Natural killer cell (primary cell): ENCODE measurements at regions not wholly inside any gene's neighbourhood (a gene's known extent, or its start where the extent isn't known, plus 50 kb on each side); places are given as distances from the start of the nearest gene placed in this dataset.

Source experiments
- ATAC-seq, 3 donors: fragments of 150-1000 bp in 2 of 3; fragments of 200-7000 bp in 1 of 3; cut with Tn5 transposase; 1 replicate in 1 of 3; 2 replicates in 2 of 3; pipeline ENCODE4 v1.10.0; 2021; ENCODE audit warnings: mild to moderate bottlenecking in 2 of 3, moderate library complexity in 2 of 3
- DNase-seq, 2 donors: peaks; one replicate each; pipeline versions ENCODE4 v3.0.0 to v3.0.0-alpha.2; 2013 to 2021; ENCODE audit warnings: mixed read lengths in 1 of 2
- H3K27ac ChIP-seq: one replicate; pipeline ENCODE4 v1.5.1; 2013; ENCODE audit warnings: mild to moderate bottlenecking, low read length
- H3K27me3 ChIP-seq: one replicate; pipeline ENCODE4 v1.6.1; 2013; ENCODE audit warnings: low read length; ENCODE audit not compliant: control insufficient read depth, insufficient read depth
- H3K36me3 ChIP-seq: one replicate; pipeline ENCODE4 v1.6.1; 2013; ENCODE audit warnings: low read length; ENCODE audit not compliant: control insufficient read depth, insufficient read depth
- H3K4me1 ChIP-seq: one replicate; pipeline ENCODE4 v1.6.1; 2013; ENCODE audit warnings: low read length; ENCODE audit not compliant: control insufficient read depth, insufficient read depth
- H3K4me3 ChIP-seq: one replicate; pipeline ENCODE4 v1.5.1; 2013; ENCODE audit warnings: low read length
- H3K9me3 ChIP-seq: one replicate; pipeline ENCODE4 v1.6.1; 2013; ENCODE audit warnings: low read length; ENCODE audit not compliant: control insufficient read depth, insufficient read depth
- H3K27ac Mint-ChIP-seq, 2 donors: one replicate each; pipeline ENCODE4 v1.8.0; 2022; ENCODE audit warnings: mild to moderate bottlenecking in 2 of 2, mixed read lengths in 2 of 2, moderate library complexity in 1 of 2
- H3K27me3 Mint-ChIP-seq, 2 donors: one replicate each; pipeline ENCODE4 v1.8.0; 2022; ENCODE audit warnings: low read depth in 2 of 2, mixed read lengths in 2 of 2
- H3K36me3 Mint-ChIP-seq: one replicate; pipeline ENCODE4 v1.8.0; 2022; ENCODE audit warnings: mixed read lengths
- H3K4me1 Mint-ChIP-seq, 2 donors: one replicate each; pipeline ENCODE4 v1.8.0; 2022; ENCODE audit warnings: mixed read lengths in 2 of 2
- H3K4me3 Mint-ChIP-seq: one replicate; pipeline ENCODE4 v1.8.0; 2022; ENCODE audit warnings: mild to moderate bottlenecking, moderate library complexity, mixed read lengths
- H3K9me3 Mint-ChIP-seq, 2 donors: one replicate each; pipeline ENCODE4 v1.8.0; 2022; ENCODE audit warnings: mixed read lengths in 2 of 2
- WGBS: methylation state at CpG from one replicate; pipeline ENCODE4 v1.1.7; 2013; ENCODE audit warnings: missing lambda C conversion rate; ENCODE audit not compliant: insufficient coverage; 5-methylcytosine and 5-hydroxymethylcytosine counted together
- intact Hi-C: fragments of 100-400 bp; cut with micrococcal nuclease; formaldehyde crosslinking; loops from one replicate; pipeline ENCODE4 v1.14.2; 2022
- TF ChIP-seq, protein P1 (sequence below): fragments of 200-600 bp; IDR thresholded peaks from one replicate; pipeline ENCODE4 v1.8.0; 2022; ENCODE audit warnings: antibody characterized with exemption

DNA sequence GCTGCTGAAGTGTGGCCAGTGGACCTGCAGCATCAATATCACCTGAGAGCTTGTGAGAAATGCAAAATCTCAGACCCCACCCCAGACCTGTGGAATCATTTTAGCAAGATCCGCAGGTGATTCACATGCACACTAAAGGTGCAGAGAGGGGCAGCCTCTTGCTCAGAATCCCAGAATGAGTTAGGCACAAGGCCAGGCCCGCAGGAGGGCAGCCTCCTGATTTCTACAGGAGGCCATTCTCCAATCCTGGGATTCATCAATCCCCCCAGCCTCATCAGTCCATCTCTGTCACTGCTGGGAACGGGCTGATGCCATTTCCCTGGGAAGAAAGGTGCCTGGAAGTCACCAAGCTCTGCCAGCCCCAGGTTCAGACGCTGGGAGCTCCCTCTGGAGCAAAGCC lies 63.0 kb upstream of the GPR26 start:
- H3K27ac ChIP-seq, result no peak overlapping the region
- ATAC-seq (no peak), DNase-seq (no peak)
- H3K9me3 Mint-ChIP-seq, result no peaks in the 10 kb centered on the region
- no peaks in the 10 kb centered on the region for H3K36me3 Mint-ChIP-seq
- intact Hi-C loops, result no loop called here
- H3K27ac Mint-ChIP-seq, result no peak overlapping the region
- TF ChIP-seq, protein P1, sequence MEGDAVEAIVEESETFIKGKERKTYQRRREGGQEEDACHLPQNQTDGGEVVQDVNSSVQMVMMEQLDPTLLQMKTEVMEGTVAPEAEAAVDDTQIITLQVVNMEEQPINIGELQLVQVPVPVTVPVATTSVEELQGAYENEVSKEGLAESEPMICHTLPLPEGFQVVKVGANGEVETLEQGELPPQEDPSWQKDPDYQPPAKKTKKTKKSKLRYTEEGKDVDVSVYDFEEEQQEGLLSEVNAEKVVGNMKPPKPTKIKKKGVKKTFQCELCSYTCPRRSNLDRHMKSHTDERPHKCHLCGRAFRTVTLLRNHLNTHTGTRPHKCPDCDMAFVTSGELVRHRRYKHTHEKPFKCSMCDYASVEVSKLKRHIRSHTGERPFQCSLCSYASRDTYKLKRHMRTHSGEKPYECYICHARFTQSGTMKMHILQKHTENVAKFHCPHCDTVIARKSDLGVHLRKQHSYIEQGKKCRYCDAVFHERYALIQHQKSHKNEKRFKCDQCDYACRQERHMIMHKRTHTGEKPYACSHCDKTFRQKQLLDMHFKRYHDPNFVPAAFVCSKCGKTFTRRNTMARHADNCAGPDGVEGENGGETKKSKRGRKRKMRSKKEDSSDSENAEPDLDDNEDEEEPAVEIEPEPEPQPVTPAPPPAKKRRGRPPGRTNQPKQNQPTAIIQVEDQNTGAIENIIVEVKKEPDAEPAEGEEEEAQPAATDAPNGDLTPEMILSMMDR, result no peak
- H3K27me3 ChIP-seq, result no peaks in the 10 kb centered on the region
- WGBS, result 60% methylated on average over 4 of the region's 4 CpGs
- H3K4me3 ChIP-seq, result no peak overlapping the region
- no peaks in the 10 kb centered on the region for H3K4me1 ChIP-seq
- H3K27me3 Mint-ChIP-seq, result peaks cover 31 to 46% of the 10 kb centered on the region in 2 donors
- no peaks in the 10 kb centered on the region for H3K9me3 ChIP-seq
- no peaks in the 10 kb centered on the region for H3K36me3 ChIP-seq
- no peak overlapping the region for H3K4me3 Mint-ChIP-seq
- no peaks in the 10 kb centered on the region for H3K4me1 Mint-ChIP-seq

DNA sequence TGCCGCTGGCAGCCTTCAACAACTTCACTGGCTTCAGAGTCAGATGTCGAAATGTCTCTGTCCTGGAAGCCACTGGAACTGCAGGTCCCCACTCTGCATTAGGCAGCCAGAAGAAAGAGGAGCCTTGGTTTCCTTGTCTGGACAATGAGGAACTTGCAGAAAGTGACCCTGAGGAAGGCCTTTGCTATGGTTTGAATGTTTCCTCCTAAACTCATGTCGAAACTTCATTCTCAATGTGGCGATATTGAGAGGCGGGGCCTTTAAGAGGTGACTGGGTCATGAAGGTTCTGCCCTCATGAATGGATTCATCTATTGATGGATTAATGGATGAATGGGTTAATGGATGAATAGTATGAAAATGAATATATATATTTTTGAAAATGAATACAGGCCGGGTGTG lies 61.6 kb upstream of the GPR26 start:
- H3K9me3 Mint-ChIP-seq, result no peaks in the 10 kb centered on the region

DNA sequence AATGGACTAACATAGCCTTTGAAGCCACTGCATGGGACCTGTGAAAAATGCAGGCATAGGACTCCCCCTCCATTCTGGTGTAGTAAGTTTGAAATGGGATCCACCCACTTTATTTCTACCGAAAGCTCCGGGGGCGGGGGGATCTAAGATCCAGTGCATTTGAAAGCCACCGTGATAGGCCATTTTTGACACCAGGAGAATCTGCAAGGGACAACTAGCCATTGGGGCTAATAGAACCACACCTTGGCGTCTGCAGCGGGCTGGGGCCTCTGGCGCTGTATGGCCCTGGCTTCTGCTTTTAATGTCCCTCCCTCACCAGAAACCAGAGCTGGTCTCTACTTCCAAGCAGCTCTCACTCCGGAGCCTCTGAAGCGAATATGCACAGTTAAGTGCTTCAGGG lies 60.1 kb upstream of the GPR26 start:
- TF ChIP-seq, protein P1, result no peak
- intact Hi-C loops, result no loop called here
- no peaks in the 10 kb centered on the region for H3K4me1 Mint-ChIP-seq
- no peaks in the 10 kb centered on the region for H3K36me3 Mint-ChIP-seq
- no peak overlapping the region for H3K4me3 ChIP-seq
- no peaks in the 10 kb centered on the region for H3K36me3 ChIP-seq
- H3K9me3 Mint-ChIP-seq, result no peaks in the 10 kb centered on the region
- ATAC-seq (no peak), DNase-seq (no peak)
- no peak overlapping the region for H3K4me3 Mint-ChIP-seq
- H3K9me3 ChIP-seq, result no peaks in the 10 kb centered on the region
- H3K27me3 Mint-ChIP-seq, result peaks cover 30 to 34% of the 10 kb centered on the region in 2 donors
- no peaks in the 10 kb centered on the region for H3K4me1 ChIP-seq
- H3K27ac ChIP-seq, result no peak overlapping the region
- no peak overlapping the region for H3K27ac Mint-ChIP-seq
- no peaks in the 10 kb centered on the region for H3K27me3 ChIP-seq
- 81% methylated on average over 9 of the region's 9 CpGs for WGBS

More for the DNA sequence above, 61.6 kb upstream of the GPR26 start:
- Histone ChIP-seq H3K9me3 (no peaks in the 10 kb centered on the region), H3K4me1 (no peaks in the 10 kb centered on the region), H3K36me3 (no peaks in the 10 kb centered on the region), H3K4me3 (no peak overlapping the region), H3K27me3 (no peaks in the 10 kb centered on the region), H3K27ac (no peak overlapping the region)
- Mint-ChIP-seq H3K27ac (no peak overlapping the region), H3K36me3 (no peaks in the 10 kb centered on the region), H3K4me3 (no peak overlapping the region), H3K4me1 (no peaks in the 10 kb centered on the region), H3K27me3 (peaks cover 28 to 42% of the 10 kb centered on the region in 2 donors)
- no peak for DNase-seq
- 84% methylated on average over 6 of the region's 6 CpGs for WGBS
- intact Hi-C loops, result no loop called here
- no peak for ATAC-seq
- TF ChIP-seq, protein P1, result no peak

DNA sequence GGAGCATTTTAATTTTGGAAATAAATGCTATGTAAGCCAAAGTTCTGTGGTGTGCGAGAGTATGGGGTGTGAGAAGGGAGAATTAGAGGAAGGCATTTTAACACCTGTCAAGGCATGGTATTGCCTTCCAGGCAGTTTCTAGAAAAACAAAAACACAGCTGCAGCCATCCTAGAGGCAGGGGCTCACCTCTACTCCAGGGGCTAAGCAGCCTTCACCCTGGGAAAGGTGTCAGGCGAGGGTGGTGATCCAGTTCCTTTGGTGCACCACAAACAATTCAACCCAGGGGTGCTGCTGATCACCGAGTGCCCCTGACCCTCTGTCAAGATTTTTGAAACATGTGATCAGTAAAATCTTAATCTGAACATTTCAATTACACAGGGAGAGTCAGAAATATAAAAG lies 59.2 kb upstream of the GPR26 start:
- no peaks in the 10 kb centered on the region for H3K36me3 ChIP-seq
- no peaks in the 10 kb centered on the region for H3K27me3 ChIP-seq
- TF ChIP-seq, protein P1, result no peak
- no peaks in the 10 kb centered on the region for H3K4me1 ChIP-seq
- intact Hi-C loops, result no loop called here
- H3K4me3 ChIP-seq, result no peak overlapping the region
- H3K36me3 Mint-ChIP-seq, result no peaks in the 10 kb centered on the region
- peaks cover 21 to 29% of the 10 kb centered on the region in 2 donors for H3K27me3 Mint-ChIP-seq
- no peaks in the 10 kb centered on the region for H3K9me3 Mint-ChIP-seq
- DNase-seq (no peak), ATAC-seq (no peak)
- 16% methylated on average over 2 of the region's 3 CpGs for WGBS
- no peaks in the 10 kb centered on the region for H3K9me3 ChIP-seq
- no peak overlapping the region for H3K4me3 Mint-ChIP-seq
- H3K27ac Mint-ChIP-seq, result no peak overlapping the region
- no peaks in the 10 kb centered on the region for H3K4me1 Mint-ChIP-seq
- H3K27ac ChIP-seq, result no peak overlapping the region
